Ishikawa (cell line): ENCODE measurements at regions not wholly inside any gene's neighbourhood (a gene's known extent, or its start where the extent isn't known, plus 50 kb on each side); places are given as distances from the start of the nearest gene placed in this dataset.

Source experiments
- CEBPB ChIP-seq: IDR thresholded peaks from 2 replicates; pipeline ENCODE4 v1.6.1; 2012
- CREB1 ChIP-seq: IDR thresholded peaks from 2 replicates; pipeline ENCODE4 v1.6.1; 2012; ENCODE audit warnings: low read depth
- EGR1 ChIP-seq: IDR thresholded peaks from 2 replicates; pipeline ENCODE4 v1.6.1; 2012
- EP300 ChIP-seq: IDR thresholded peaks from 2 replicates; pipeline ENCODE4 v1.6.1; 2012; ENCODE audit warnings: borderline replicate concordance
- FOXM1 ChIP-seq: IDR thresholded peaks from 2 replicates; pipeline ENCODE4 v1.6.1; 2012; ENCODE audit warnings: low read depth, borderline replicate concordance
- MAX ChIP-seq: IDR thresholded peaks from 2 replicates; pipeline ENCODE4 v1.6.1; 2012
- NFIC ChIP-seq: IDR thresholded peaks from 2 replicates; pipeline ENCODE4 v1.6.1; 2012
- RAD21 ChIP-seq: IDR thresholded peaks from 2 replicates; pipeline ENCODE4 v1.6.1; 2012; ENCODE audit warnings: low read depth
- REST ChIP-seq: IDR thresholded peaks from 2 replicates; pipeline ENCODE4 v1.6.1; 2012; ENCODE audit warnings: low read depth, mild to moderate bottlenecking
- TAF1 ChIP-seq: IDR thresholded peaks from 2 replicates; pipeline ENCODE4 v1.6.1; 2012; ENCODE audit warnings: low read depth, mild to moderate bottlenecking
- TCF12 ChIP-seq: IDR thresholded peaks from 2 replicates; pipeline ENCODE4 v1.6.1; 2012; ENCODE audit warnings: low read depth
- TEAD4 ChIP-seq: IDR thresholded peaks from 2 replicates; pipeline ENCODE4 v1.6.1; 2012
- USF1 ChIP-seq: IDR thresholded peaks from 2 replicates; pipeline ENCODE4 v1.6.1; 2012
- YY1 ChIP-seq: IDR thresholded peaks from 2 replicates; pipeline ENCODE4 v1.6.1; 2012; ENCODE audit warnings: low read depth
- ZBTB7A ChIP-seq: IDR thresholded peaks from 2 replicates; pipeline ENCODE4 v1.6.1; 2012; ENCODE audit warnings: low read depth

GRCh38 chr6:53424976-53425718 is 76.4 kb upstream of the ELOVL5 start:
- no peak for TF ChIP-seq RAD21
- no peak for TF ChIP-seq ZBTB7A
- TF ChIP-seq FOXM1, result no peak
- no peak for TF ChIP-seq TCF12
- no peak for TF ChIP-seq CEBPB
- no peak for TF ChIP-seq TAF1
- no peak for TF ChIP-seq CREB1
- no peak for TF ChIP-seq TEAD4
- TF ChIP-seq NFIC, result no peak
- no peak for TF ChIP-seq USF1
- TF ChIP-seq MAX, result no peak
- no peak for TF ChIP-seq YY1
- no peak for TF ChIP-seq EP300
- no peak for TF ChIP-seq EGR1

- TF ChIP-seq USF1 (no peak), TCF12 (no peak), CREB1 (no peak), EGR1 (no peak), CEBPB (no peak), YY1 (no peak), TAF1 (no peak), EP300 (no peak)
These were observed 75.5 kb upstream of the ELOVL5 start for GRCh38 chr6:53424300-53424699.

GRCh38 chr6:53419026-53419425 is 70.3 kb upstream of the ELOVL5 start:
- TF ChIP-seq YY1, result no peak
- TF ChIP-seq EP300, result no peak
- TF ChIP-seq ZBTB7A, result no peak
- no peak for TF ChIP-seq NFIC
- no peak for TF ChIP-seq TCF12
- TF ChIP-seq EGR1, result no peak
- no peak for TF ChIP-seq USF1
- no peak for TF ChIP-seq MAX

- TF ChIP-seq EP300, result no peak
- TF ChIP-seq EGR1, result no peak
- no peak for TF ChIP-seq RAD21
- no peak for TF ChIP-seq TAF1
- TF ChIP-seq CREB1, result no peak
- TF ChIP-seq USF1, result no peak
- TF ChIP-seq FOXM1, result no peak
- TF ChIP-seq NFIC, result no peak
- TF ChIP-seq REST, result no peak
- TF ChIP-seq YY1, result no peak
- TF ChIP-seq TCF12, result no peak
- no peak for TF ChIP-seq CEBPB
These were observed 69.5 kb upstream of the ELOVL5 start for GRCh38 chr6:53418288-53418687.

- no peak for TF ChIP-seq MAX
These were observed 68.4 kb upstream of the ELOVL5 start for GRCh38 chr6:53417141-53417540.

GRCh38 chr6:53413326-53413725 is 64.6 kb upstream of the ELOVL5 start:
- TF ChIP-seq CREB1 (no peak), TAF1 (no peak), RAD21 (no peak), MAX (no peak), EGR1 (no peak), NFIC (no peak), FOXM1 (no peak), TCF12 (no peak)

GRCh38 chr6:53412751-53413150 is 64.0 kb upstream of the ELOVL5 start:
- TF ChIP-seq FOXM1, result no peak
- TF ChIP-seq RAD21, result no peak
- TF ChIP-seq TEAD4, result no peak
- TF ChIP-seq MAX, result no peak
- no peak for TF ChIP-seq USF1
- TF ChIP-seq ZBTB7A, result no peak
